ENCODE measurements at regions not wholly inside any gene's neighbourhood (a gene's known extent, or its start where the extent isn't known, plus 50 kb on each side); places are given as distances from the start of the nearest gene placed in this dataset.

DNA sequence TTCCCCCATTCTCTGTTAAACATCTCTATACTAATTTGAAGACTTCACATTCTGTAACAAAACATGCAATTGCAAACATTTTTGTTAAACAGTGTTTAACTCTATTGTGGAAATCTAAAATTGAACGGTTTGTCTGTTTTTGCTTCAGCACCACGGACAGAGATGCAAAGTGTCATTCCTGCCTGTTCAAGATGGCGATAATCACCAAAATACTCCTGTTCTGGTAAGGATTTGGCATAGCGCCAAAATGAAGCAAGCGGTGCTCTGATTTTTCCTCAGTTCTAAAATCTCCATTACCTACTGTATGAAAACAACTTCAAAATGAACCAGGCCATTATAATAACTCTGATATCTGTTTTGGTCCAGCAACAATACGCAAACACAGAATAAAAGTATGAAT, 129.7 kb upstream of the TUSC7 start:
- Histone ChIP-seq H3K4me1 (ENCODE audit: insufficient read depth, low read length) (no peaks in the 10 kb centered on the region), H3K9me3 (ENCODE audit: low read length) (no peaks in the 10 kb centered on the region), H3K27me3 (ENCODE audit: low read length) (no peaks in the 10 kb centered on the region), H3K9ac (ENCODE audit: low read length) (no peak overlapping the region), H3K79me2 (ENCODE audit: low read length) (no peaks in the 10 kb centered on the region), H3K36me3 (ENCODE audit: low read depth, low read length) (no peaks in the 10 kb centered on the region), H3K4me2 (ENCODE audit: low read length) (no peak overlapping the region), H3K9me2 (replicated peaks; ENCODE audit: low read length) (no peaks in the 10 kb centered on the region), H3K4me3 (ENCODE audit: low read length) (no peak overlapping the region), H3F3A (ENCODE audit: low read length, unreplicated experiment) (no peaks in the 10 kb centered on the region), H4K20me1 (ENCODE audit: low read length) (no peaks in the 10 kb centered on the region), H3K27ac (ENCODE audit: low read length) (no peak overlapping the region), H2AFZ (ENCODE audit: low read length) (no peak overlapping the region)
- no peak for TF ChIP-seq EZH2 (IDR thresholded peaks at IDR 0.05; ENCODE audit: low read length, unreplicated experiment)
- TF ChIP-seq, protein P1, sequence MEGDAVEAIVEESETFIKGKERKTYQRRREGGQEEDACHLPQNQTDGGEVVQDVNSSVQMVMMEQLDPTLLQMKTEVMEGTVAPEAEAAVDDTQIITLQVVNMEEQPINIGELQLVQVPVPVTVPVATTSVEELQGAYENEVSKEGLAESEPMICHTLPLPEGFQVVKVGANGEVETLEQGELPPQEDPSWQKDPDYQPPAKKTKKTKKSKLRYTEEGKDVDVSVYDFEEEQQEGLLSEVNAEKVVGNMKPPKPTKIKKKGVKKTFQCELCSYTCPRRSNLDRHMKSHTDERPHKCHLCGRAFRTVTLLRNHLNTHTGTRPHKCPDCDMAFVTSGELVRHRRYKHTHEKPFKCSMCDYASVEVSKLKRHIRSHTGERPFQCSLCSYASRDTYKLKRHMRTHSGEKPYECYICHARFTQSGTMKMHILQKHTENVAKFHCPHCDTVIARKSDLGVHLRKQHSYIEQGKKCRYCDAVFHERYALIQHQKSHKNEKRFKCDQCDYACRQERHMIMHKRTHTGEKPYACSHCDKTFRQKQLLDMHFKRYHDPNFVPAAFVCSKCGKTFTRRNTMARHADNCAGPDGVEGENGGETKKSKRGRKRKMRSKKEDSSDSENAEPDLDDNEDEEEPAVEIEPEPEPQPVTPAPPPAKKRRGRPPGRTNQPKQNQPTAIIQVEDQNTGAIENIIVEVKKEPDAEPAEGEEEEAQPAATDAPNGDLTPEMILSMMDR (conservative IDR thresholded peaks at IDR 0.05; ENCODE audit: low read depth, low read length): no peak
- no peak for TF ChIP-seq EZH2phosphoT487 (IDR thresholded peaks at IDR 0.05; ENCODE audit: borderline replicate concordance, low read length)
- POLR2A ChIA-PET (ENCODE audit: unreplicated experiment): no interaction called here
- intact Hi-C loops (cut with micrococcal nuclease): no loop called here
- CTCF ChIA-PET: no interaction called here
- DNase-seq (no peak), ATAC-seq (no peak)
- BruUV-seq (replicated peaks): no TSS peak

DNA sequence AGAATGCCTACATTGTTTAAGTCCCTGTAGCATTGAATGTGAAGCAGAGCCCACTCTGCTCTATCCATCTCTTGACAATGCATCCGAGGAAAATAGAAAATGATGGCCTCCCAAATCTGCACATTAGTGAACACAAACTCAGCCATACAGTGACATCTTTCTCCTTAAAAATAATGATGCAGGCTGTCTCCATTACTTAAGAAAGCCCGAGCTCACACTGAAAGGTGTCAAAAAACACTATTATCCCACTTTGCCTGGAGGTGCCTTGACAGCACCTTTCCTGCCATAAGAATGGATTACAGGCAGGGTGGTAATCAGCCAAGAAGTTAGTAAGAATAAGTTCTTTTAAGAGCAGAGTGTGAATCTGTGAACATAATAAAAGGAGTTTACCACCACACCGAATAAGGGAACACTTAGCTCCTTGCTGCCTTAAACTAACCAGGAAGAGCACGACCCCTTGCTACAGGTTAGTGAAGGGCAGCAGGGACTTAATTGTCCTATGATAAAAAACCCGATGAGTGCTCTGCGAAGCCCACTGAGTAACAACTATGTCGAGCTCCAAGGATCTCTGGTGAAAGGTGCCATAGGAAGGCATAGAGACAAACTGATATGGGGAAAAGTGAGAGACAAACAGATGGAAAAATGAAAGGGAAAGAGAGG, 123.2 kb upstream of the TUSC7 start:
- Histone ChIP-seq H4K20me1 (ENCODE audit: low read length) (no peaks in the 10 kb centered on the region), H3K27ac (ENCODE audit: low read length) (no peak overlapping the region), H3K9me3 (ENCODE audit: low read length) (no peaks in the 10 kb centered on the region), H2AFZ (ENCODE audit: low read length) (no peak overlapping the region), H3K79me2 (ENCODE audit: low read length) (no peaks in the 10 kb centered on the region), H3F3A (ENCODE audit: low read length, unreplicated experiment) (no peaks in the 10 kb centered on the region), H3K4me3 (ENCODE audit: low read length) (no peak overlapping the region), H3K9ac (ENCODE audit: low read length) (no peak overlapping the region), H3K27me3 (ENCODE audit: low read length) (no peaks in the 10 kb centered on the region), H3K4me1 (ENCODE audit: insufficient read depth, low read length) (no peaks in the 10 kb centered on the region), H3K36me3 (ENCODE audit: low read depth, low read length) (no peaks in the 10 kb centered on the region), H3K9me2 (replicated peaks; ENCODE audit: low read length) (no peaks in the 10 kb centered on the region), H3K4me2 (ENCODE audit: low read length) (no peak overlapping the region)
- ChIA-PET CTCF (no interaction called here), POLR2A (ENCODE audit: unreplicated experiment) (no interaction called here)
- DNase-seq: no peak
- no peak for ATAC-seq
- TF ChIP-seq, protein P1 (conservative IDR thresholded peaks at IDR 0.05; ENCODE audit: low read depth, low read length): no peak
- TF ChIP-seq EZH2 (IDR thresholded peaks at IDR 0.05; ENCODE audit: low read length, unreplicated experiment) (no peak), EZH2phosphoT487 (IDR thresholded peaks at IDR 0.05; ENCODE audit: borderline replicate concordance, low read length) (no peak)
- intact Hi-C loops (cut with micrococcal nuclease): no loop called here
- BruUV-seq (replicated peaks): no TSS peak

DNA sequence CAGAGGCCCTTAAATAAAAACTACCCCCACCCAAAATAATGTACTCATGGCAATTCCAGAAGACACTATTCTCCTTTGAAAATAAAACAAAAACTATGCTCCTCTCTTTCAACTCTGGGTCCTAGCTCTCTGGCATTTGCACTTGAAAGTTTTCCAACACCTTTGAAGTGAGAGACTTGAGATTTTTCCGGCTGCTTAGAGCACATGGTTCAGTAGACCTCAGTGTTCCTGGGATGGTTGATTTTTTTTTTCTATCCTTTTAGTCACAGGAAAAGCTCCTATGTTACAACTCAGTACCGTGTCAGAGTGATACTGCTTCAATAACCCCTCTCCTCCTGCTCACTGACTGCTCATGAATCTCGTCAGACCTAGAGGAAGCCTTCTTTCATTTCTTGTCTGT, 118.3 kb upstream of the TUSC7 start:
- Histone ChIP-seq H3K79me2 (ENCODE audit: low read length) (no peaks in the 10 kb centered on the region), H3K27me3 (ENCODE audit: low read length) (no peaks in the 10 kb centered on the region), H3K9ac (ENCODE audit: low read length) (no peak overlapping the region), H3K4me3 (ENCODE audit: low read length) (no peak overlapping the region), H3K27ac (ENCODE audit: low read length) (no peak overlapping the region), H3K36me3 (ENCODE audit: low read depth, low read length) (no peaks in the 10 kb centered on the region), H2AFZ (ENCODE audit: low read length) (no peak overlapping the region), H3F3A (ENCODE audit: low read length, unreplicated experiment) (no peaks in the 10 kb centered on the region), H3K9me3 (ENCODE audit: low read length) (peaks cover 15% of the 10 kb centered on the region), H3K4me1 (ENCODE audit: insufficient read depth, low read length) (no peaks in the 10 kb centered on the region), H3K4me2 (ENCODE audit: low read length) (no peak overlapping the region), H3K9me2 (replicated peaks; ENCODE audit: low read length) (no peaks in the 10 kb centered on the region), H4K20me1 (ENCODE audit: low read length) (no peaks in the 10 kb centered on the region)
- ChIA-PET CTCF (no interaction called here), POLR2A (ENCODE audit: unreplicated experiment) (no interaction called here)
- BruUV-seq (replicated peaks): no TSS peak
- TF ChIP-seq EZH2 (IDR thresholded peaks at IDR 0.05; ENCODE audit: low read length, unreplicated experiment): no peak
- TF ChIP-seq, protein P1 (conservative IDR thresholded peaks at IDR 0.05; ENCODE audit: low read depth, low read length): no peak
- no peak for TF ChIP-seq EZH2phosphoT487 (IDR thresholded peaks at IDR 0.05; ENCODE audit: borderline replicate concordance, low read length)
- intact Hi-C loops (cut with micrococcal nuclease): no loop called here
- DNase-seq (no peak), ATAC-seq (no peak)
